T-helper 9 cell (primary cell): ENCODE measurements at regions not wholly inside any gene's neighbourhood (a gene's known extent, or its start where the extent isn't known, plus 50 kb on each side); places are given as distances from the start of the nearest gene placed in this dataset.
"Not testable (repeated sequence)": the region's sequence is repeated elsewhere in the genome, so short reads cannot be mapped to it uniquely, and the experiment has no call there.

Experiments
- DNase-seq: peaks from one replicate; pipeline ENCODE4 v3.0.0-alpha.2; 2020

- no peak for DNase-seq
These were observed 222.6 kb downstream of the ANAPC1 start for GRCh38 chr2:111661286-111661940.

- DNase-seq = no peak
These were observed 221.8 kb downstream of the ANAPC1 start for GRCh38 chr2:111662039-111662770.

- DNase-seq = no peak
These were observed 221.1 kb downstream of the ANAPC1 start for GRCh38 chr2:111662771-111663470.

- DNase-seq = no peak
These were observed 220.3 kb downstream of the ANAPC1 start for GRCh38 chr2:111663471-111664274.

GRCh38 chr2:111664275-111664850 lies 219.6 kb downstream of the ANAPC1 start:
- no peak for DNase-seq

- DNase-seq = no peak
These were observed 219.0 kb downstream of the ANAPC1 start for GRCh38 chr2:111665011-111665410.

GRCh38 chr2:111665551-111666116 lies 218.4 kb downstream of the ANAPC1 start:
- no peak for DNase-seq

- no peak for DNase-seq
These were observed 217.8 kb downstream of the ANAPC1 start for GRCh38 chr2:111666160-111666559.

GRCh38 chr2:111667001-111667400 lies 217.0 kb downstream of the ANAPC1 start:
- no peak for DNase-seq

- no peak for DNase-seq
These were observed 216.3 kb downstream of the ANAPC1 start for GRCh38 chr2:111667542-111668273.

GRCh38 chr2:111668274-111668616 lies 215.7 kb downstream of the ANAPC1 start:
- no peak for DNase-seq

GRCh38 chr2:111668741-111669140 lies 215.3 kb downstream of the ANAPC1 start:
- DNase-seq = no peak

GRCh38 chr2:111669928-111670695 lies 213.9 kb downstream of the ANAPC1 start:
- DNase-seq = no peak

- no peak for DNase-seq
These were observed 213.2 kb downstream of the ANAPC1 start for GRCh38 chr2:111670776-111671175.

- DNase-seq = no peak
These were observed 212.4 kb downstream of the ANAPC1 start for GRCh38 chr2:111671426-111672150.

- not testable (repeated sequence) for DNase-seq
These were observed 211.4 kb downstream of the ANAPC1 start for GRCh38 chr2:111672641-111673040.

- no peak for DNase-seq
These were observed 210.5 kb downstream of the ANAPC1 start for GRCh38 chr2:111673526-111673925.

- no peak for DNase-seq
These were observed 208.4 kb downstream of the ANAPC1 start for GRCh38 chr2:111675419-111676194.

GRCh38 chr2:111676291-111676822 lies 207.6 kb downstream of the ANAPC1 start:
- no peak for DNase-seq
